ENCODE measurements at regions not wholly inside any gene's neighbourhood (a gene's known extent, or its start where the extent isn't known, plus 50 kb on each side); places are given as distances from the start of the nearest gene placed in this dataset.

DNA sequence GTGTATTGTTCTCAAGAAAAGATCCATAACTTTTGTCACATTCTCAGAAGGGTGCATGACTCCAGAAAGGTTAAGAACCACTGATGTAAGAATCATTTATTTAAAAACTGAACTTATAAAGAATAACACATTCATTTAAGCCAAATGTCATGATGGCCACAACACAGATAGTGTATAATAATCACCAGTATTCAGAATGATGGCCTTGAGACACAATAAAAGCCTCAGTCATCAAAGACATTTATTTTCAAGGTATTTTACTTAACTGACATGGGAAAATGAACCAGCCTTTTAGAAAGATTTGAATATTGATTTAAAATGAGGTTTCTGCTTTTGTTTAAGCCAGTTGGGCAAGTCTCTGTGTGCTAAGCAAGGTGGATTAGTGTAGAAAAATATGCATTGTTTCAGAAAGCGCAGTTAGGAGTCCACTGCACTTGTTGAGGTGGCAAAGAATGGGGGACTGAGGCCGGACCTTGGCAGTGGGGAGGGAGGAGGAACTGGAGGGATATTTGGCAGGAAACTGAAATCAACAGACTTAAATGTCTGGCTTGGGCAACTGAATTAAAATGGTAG is 371.9 kb upstream of the ESRRG start:
- H4K5ac ChIP-seq (ENCODE audit: low read depth, low read length) = no peak overlapping the region
- no peak overlapping the region for H3K4ac ChIP-seq (ENCODE audit: low read depth, low read length)
- no peaks in the 10 kb centered on the region for H3K36me3 ChIP-seq (ENCODE audit: control insufficient read depth, insufficient read depth, low read length)
- H3K4me2 ChIP-seq (ENCODE audit: low read depth, low read length) = no peak overlapping the region
- no peak overlapping the region for H4K91ac ChIP-seq (ENCODE audit: insufficient read depth, low read depth, low read length)
- H3K4me1 ChIP-seq (ENCODE audit: control insufficient read depth, insufficient read depth, low read length) = no peaks in the 10 kb centered on the region
- ATAC-seq (ENCODE audit: low read depth) (no peak), DNase-seq (no peak)
- BruUV-seq (replicated peaks) = no TSS peak
- no peak overlapping the region for H3K18ac ChIP-seq (ENCODE audit: low read depth, low read length)
- H2BK15ac ChIP-seq (ENCODE audit: low read depth, low read length) = no peak overlapping the region
- no peak overlapping the region for H3K9ac ChIP-seq (ENCODE audit: low read depth, low read length)
- no peaks in the 10 kb centered on the region; the same call in 1 of the 2 replicates for H3K27me3 ChIP-seq (ENCODE audit: control insufficient read depth, insufficient read depth, low read length)
- no peak overlapping the region for H2AFZ ChIP-seq (replicated peaks; ENCODE audit: low read length, poor library complexity)
- no peaks in the 10 kb centered on the region for H4K20me1 ChIP-seq (ENCODE audit: insufficient read depth, low read length)
- intact Hi-C loops (cut with micrococcal nuclease) (no loop called here), dilution Hi-C loops (cut with HindIII; ENCODE audit: low sequenced_read_pairs, unreplicated experiment) (no loop called here), in situ Hi-C loops (cut with MboI; ENCODE audit: low sequenced_read_pairs) (no loop called here)
- ChIA-PET POLR2A (ENCODE audit: unreplicated experiment) (no interaction called here), CTCF (interaction anchor here (0.5 kb wide), 1 partner anchor 14 kb away, joined by 3 read pairs; no protein-coding TSS in a partner anchor)
- no peaks in the 10 kb centered on the region for H3K79me1 ChIP-seq (ENCODE audit: low read depth in 1 of 2, low read length in 2 of 2)
- H3K9me3 ChIP-seq (ENCODE audit: control insufficient read depth, insufficient read depth, low read length) = no peaks in the 10 kb centered on the region
- no peak overlapping the region for H2BK5ac ChIP-seq (ENCODE audit: low read depth, low read length, poor library complexity, severe bottlenecking)
- WGBS, 2 experiments (ENCODE audit: extremely low coverage in 2 of 2, insufficient read length in 1 of 2) = 78% methylated on average over 2 of the region's 2 CpGs; no CpG with 5 or more reads in 1 of the 2 experiments
- H2AK5ac ChIP-seq (ENCODE audit: low read depth, low read length) = no peak overlapping the region
- H4K8ac ChIP-seq (ENCODE audit: low read depth in 2 of 2, low read length in 2 of 2) = no peak overlapping the region
- H3K9me1 ChIP-seq (ENCODE audit: insufficient read depth, low read length) = no peaks in the 10 kb centered on the region
- no peak overlapping the region for H3K27ac ChIP-seq (ENCODE audit: insufficient read depth, low read length)
- TF ChIP-seq CHD1 (IDR thresholded peaks at IDR 0.05; ENCODE audit: low read depth, low read length) (no peak), FOS (IDR thresholded peaks at IDR 0.05; ENCODE audit: low read depth, low read length) (no peak), MAFK (IDR thresholded peaks at IDR 0.05; ENCODE audit: low read depth, low read length) (no peak), MXI1 (IDR thresholded peaks at IDR 0.05; ENCODE audit: borderline replicate concordance, low read depth, low read length) (no peak), RCOR1 (IDR thresholded peaks at IDR 0.05; ENCODE audit: insufficient replicate concordance, low read length) (no peak), RFX5 (IDR thresholded peaks at IDR 0.05; ENCODE audit: low read depth, low read length) (no peak), BHLHE40 (IDR thresholded peaks at IDR 0.05; ENCODE audit: low read depth, low read length) (no peak), MAZ (IDR thresholded peaks at IDR 0.05; ENCODE audit: borderline replicate concordance, low read depth, low read length) (no peak), POLR2A (IDR thresholded peaks at IDR 0.05; ENCODE audit: low read depth, low read length) (no peak), NFE2L2 (IDR thresholded peaks at IDR 0.05; ENCODE audit: low read depth, low read length) (no peak), SMC3 (IDR thresholded peaks at IDR 0.05; ENCODE audit: low read depth, low read length) (no peak), CEBPB (IDR thresholded peaks at IDR 0.05; ENCODE audit: low read depth, low read length) (no peak)
- TF ChIP-seq, protein P1, sequence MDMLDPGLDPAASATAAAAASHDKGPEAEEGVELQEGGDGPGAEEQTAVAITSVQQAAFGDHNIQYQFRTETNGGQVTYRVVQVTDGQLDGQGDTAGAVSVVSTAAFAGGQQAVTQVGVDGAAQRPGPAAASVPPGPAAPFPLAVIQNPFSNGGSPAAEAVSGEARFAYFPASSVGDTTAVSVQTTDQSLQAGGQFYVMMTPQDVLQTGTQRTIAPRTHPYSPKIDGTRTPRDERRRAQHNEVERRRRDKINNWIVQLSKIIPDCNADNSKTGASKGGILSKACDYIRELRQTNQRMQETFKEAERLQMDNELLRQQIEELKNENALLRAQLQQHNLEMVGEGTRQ (IDR thresholded peaks at IDR 0.05; ENCODE audit: low read depth, low read length) = no peak
- TF ChIP-seq, protein P2, sequence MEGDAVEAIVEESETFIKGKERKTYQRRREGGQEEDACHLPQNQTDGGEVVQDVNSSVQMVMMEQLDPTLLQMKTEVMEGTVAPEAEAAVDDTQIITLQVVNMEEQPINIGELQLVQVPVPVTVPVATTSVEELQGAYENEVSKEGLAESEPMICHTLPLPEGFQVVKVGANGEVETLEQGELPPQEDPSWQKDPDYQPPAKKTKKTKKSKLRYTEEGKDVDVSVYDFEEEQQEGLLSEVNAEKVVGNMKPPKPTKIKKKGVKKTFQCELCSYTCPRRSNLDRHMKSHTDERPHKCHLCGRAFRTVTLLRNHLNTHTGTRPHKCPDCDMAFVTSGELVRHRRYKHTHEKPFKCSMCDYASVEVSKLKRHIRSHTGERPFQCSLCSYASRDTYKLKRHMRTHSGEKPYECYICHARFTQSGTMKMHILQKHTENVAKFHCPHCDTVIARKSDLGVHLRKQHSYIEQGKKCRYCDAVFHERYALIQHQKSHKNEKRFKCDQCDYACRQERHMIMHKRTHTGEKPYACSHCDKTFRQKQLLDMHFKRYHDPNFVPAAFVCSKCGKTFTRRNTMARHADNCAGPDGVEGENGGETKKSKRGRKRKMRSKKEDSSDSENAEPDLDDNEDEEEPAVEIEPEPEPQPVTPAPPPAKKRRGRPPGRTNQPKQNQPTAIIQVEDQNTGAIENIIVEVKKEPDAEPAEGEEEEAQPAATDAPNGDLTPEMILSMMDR (conservative IDR thresholded peaks at IDR 0.05; ENCODE audit: low read depth, low read length) = no peak
- TF ChIP-seq, protein P3, sequence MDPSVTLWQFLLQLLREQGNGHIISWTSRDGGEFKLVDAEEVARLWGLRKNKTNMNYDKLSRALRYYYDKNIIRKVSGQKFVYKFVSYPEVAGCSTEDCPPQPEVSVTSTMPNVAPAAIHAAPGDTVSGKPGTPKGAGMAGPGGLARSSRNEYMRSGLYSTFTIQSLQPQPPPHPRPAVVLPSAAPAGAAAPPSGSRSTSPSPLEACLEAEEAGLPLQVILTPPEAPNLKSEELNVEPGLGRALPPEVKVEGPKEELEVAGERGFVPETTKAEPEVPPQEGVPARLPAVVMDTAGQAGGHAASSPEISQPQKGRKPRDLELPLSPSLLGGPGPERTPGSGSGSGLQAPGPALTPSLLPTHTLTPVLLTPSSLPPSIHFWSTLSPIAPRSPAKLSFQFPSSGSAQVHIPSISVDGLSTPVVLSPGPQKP (IDR thresholded peaks at IDR 0.05; ENCODE audit: borderline replicate concordance, low read depth, low read length) = no peak
- H2BK120ac ChIP-seq (ENCODE audit: low read depth, low read length) = no peak overlapping the region
- H2BK20ac ChIP-seq (ENCODE audit: low read depth, low read length) = no peak overlapping the region
- H2AK9ac ChIP-seq (replicated peaks; ENCODE audit: low read depth, low read length, poor library complexity) = no peak overlapping the region
- H3K23ac ChIP-seq (ENCODE audit: low read depth, low read length) = no peak overlapping the region
- no peak overlapping the region for H3K14ac ChIP-seq (replicated peaks; ENCODE audit: low read depth, low read length)
- no peak overlapping the region for H3K4me3 ChIP-seq (ENCODE audit: insufficient read depth, low read depth, low read length)
- no peak overlapping the region for H3K56ac ChIP-seq (ENCODE audit: extremely low read depth, insufficient read depth, low read length)

Measured in IMR-90 (cell line).